Left kidney (tissue), 1 donor: ENCODE measurements at regions not wholly inside any gene's neighbourhood (a gene's known extent, or its start where the extent isn't known, plus 50 kb on each side); places are given as distances from the start of the nearest gene placed in this dataset.

Experiments
- DNase-seq: peaks from one replicate; pipeline ENCODE4 v3.0.0-alpha.2; 2013

DNA sequence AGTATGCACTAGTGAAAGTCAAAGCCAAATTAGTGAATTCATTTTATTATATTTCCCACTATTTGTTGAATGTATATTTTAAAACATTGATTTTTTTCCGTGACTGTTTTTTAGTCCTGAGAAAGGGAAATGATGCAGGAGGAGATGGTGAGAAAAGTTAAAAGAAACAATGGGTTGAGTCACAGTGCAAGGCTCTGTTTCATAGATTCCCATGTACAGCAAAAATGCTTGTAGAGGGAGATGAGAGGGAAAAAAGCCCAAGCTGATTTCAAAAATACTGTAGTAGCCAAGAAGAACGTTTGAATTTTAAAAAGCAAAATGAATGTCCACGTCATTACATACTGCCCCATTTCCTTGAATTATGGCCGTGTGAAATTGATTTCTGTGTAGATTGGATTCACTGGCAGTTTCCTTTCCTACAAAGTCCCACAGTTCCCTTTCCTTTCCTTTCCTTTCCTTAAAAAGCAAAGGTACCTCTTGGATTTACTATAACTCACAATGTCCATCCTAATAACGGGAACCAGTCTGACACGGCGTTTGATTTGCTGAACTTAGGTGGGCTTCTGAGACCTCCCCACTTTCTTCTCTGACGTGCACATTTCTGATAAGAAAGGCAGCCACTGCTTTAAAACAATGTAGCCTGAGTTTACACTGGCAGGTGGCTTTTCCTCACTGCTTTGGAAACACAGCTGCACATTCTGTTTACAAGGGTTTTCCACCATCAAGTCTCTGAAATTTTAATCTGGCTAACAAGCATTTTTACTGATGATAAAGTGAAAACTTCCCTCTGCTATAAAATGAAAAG is 63.7 kb downstream of the SPCS3 start:
- no peak for DNase-seq

DNA sequence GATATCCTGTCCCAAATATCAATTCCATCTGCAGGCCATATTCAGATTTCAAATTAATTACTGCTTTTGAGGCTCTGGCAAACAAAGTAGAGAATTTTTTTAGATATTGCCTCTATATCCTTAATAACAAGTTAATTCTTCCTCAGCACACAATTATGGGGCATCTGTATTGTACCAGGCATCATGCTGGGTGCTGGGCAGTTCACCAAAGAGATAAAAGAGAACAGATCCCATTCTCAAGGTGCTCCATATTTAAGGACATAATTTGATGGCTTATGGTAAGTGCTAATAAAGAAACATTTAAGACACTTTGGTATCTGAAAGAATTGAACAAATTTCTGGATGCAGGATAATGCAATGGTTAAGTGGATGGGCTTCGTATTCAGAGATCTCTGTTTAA is 65.8 kb downstream of the SPCS3 start:
- DNase-seq: no peak

- no peak for DNase-seq
Measured at GRCh38 chr4:176387571-176387970, 67.8 kb downstream of the SPCS3 start.

GRCh38 chr4:176393306-176394013 is 73.7 kb downstream of the SPCS3 start:
- DNase-seq: peak; percentile 21

- no peak for DNase-seq
Measured at GRCh38 chr4:176400816-176401461, 81.2 kb downstream of the SPCS3 start.

- no peak for DNase-seq
Measured at GRCh38 chr4:176404621-176405020, 84.9 kb downstream of the SPCS3 start.

DNA sequence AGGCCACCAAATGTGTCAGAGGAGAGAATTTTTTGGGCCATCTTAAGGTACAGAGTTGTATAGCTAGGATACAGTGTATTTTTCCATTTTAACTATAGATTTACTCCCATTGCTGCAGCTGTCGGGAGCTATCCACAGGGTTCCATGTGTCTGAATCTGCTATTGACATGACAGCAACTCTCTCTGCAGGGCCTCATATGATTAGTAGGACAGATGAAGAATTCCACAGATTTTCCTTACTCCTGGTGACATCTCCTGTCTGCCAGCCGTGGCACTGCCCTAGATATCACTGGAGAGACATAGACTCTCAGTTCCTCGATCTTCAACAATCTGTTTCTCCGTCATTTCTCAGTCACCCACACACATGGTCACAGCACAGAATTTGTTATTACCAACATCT is 86.5 kb downstream of the SPCS3 start:
- no peak for DNase-seq

GRCh38 chr4:176406736-176407135 is 87.0 kb downstream of the SPCS3 start:
- DNase-seq: no peak

DNA sequence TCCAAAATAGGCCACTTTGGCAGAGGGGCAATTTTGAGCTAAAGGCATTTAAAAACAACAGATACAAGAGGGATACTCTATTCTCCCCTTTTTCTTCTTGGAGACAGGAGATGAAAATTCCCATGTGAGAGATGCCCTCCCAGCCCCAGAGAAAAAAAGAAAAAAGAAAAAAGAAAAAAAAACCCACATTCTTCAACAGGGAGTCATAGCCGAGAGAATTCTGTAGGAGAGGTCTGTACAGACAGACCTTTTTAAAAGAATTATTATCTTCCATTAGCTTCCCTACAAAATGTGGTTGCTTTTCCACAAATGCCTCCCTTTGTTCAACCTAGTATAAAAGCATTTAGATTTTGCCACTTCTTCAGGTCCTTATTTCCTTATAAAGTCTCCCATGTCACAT is 89.9 kb downstream of the SPCS3 start:
- DNase-seq: no peak

DNA sequence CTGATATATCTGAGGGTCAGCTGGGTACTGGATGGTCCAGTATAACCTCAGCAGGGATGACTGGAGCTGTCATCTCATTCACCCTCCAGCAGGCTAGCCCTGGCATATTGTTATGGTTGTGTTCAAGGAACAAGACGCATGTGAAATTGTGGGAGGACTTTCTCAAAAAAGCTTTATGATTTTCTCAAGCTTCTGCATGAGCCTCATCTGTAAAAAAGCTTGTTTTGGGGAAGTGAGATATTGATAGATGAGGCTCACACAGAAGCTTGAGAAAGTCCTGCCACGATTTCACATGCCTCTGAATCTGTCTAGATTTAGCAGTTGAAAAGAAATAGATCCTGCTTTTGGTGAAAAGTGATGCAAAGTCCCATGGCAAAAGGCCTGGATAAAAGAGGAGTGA is 93.4 kb downstream of the SPCS3 start:
- no peak for DNase-seq

DNA sequence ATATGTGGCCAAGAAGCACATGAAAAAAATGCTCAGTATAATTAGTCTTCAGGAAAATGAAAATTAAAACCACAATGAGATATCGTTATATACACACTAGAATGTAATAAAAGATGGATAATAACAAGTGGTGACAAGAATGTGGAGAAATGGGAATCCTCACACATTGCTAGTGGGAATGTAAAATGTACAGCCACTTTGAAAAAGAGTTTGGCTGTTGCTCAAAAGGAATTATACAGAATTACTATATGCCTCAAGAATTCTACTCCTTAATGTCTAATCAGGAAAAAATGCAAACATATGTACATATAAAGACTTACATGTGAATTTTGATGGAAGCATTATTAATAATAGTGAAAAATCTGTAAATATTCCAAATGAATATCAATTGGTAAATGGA is 102.2 kb downstream of the SPCS3 start:
- DNase-seq: no peak

DNA sequence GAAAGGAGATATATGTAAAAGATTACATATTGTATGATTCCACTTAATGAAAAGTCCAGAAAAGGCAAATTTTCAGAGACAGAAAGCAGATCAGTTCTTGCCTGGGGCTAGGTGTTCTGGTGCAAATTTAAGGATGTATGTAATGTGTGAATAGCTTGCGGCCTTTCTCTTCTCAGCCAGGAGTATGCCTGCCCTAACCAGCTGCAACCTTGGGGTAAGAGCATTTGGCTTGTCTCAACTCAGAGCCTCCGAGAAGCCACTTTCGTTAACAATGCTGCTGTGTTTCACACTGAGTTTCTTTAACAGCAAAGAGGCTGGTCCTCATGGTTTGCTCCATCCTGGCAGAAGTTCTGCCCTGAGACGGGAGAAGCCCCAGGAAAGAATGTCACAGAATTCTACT is 102.7 kb downstream of the SPCS3 start:
- DNase-seq: no peak

GRCh38 chr4:176425035-176425434 is 105.3 kb downstream of the SPCS3 start:
- DNase-seq: no peak

DNA sequence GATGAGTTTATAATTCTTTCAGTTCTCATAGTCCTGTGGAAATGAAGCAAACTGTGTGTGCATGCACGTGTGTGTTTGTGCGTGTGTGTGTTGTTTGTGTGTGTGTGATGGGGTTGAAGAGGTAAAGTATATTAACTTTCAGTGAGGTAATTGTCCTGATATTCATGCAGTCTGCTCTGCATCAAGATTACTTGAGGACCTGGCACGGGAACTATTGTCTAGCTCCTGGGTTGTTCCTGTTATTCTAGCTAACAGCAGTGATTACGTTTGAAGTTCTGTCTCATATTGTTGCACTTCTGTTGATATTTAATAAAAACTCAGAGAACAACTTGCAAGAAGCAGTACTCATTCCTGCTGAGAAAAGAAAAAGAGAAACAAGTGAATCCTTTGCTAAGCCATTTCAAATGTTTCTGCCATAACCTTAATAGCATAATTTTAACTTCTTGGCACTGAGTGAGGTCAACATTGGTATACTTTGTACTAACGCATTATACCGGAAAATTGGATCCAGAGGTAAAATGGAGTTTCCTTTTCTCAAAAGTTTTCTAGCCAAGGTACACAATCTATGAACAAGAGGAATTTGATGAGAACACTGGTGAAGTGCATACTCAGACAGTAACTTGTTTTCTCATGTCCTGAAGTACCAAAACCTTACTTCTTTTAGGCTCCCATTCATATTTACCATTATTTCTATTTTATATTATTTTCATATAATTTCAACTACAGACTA is 113.2 kb downstream of the SPCS3 start:
- DNase-seq: no peak

DNA sequence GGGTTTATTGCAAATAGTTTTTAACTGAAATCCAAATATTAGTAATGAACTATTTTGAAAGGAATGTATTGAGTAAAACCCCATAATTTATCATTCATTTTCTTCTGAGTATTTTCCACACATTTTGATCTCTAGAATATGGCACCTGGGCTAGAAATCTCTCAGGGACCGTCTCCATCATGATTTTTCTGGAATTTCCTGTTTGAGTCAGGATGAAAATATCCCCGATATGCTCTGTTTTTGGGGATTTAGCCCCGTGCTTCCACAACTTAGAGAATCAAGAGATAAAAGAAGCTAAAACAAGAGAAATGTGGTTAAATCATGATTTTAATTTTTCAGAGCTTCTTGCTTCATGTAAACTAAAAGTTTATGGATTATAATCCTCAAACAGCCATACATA is 114.2 kb downstream of the SPCS3 start:
- DNase-seq: no peak

- no peak for DNase-seq
Measured at GRCh38 chr4:176435901-176436292, 116.1 kb downstream of the SPCS3 start.

- no peak for DNase-seq
Measured at GRCh38 chr4:176436293-176436973, 116.7 kb downstream of the SPCS3 start.

DNA sequence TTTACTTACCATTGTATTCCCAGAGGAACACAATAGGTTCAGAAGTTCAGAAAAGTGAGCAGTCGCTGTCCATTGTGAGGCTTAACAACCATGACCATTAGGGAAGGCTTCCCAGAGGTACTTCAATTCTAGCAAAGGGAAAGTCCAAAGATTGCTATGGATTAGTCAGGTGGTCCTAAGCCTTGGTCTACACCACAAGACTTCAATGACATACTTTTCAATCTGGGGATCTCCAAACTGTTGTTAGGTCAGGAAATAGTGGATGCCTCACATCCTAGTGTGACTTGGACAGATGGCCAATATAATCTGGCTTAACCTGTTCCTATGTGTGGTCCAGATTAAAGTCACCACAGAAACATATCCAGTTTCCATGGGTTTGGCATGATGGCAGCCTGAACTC is 118.0 kb downstream of the SPCS3 start:
- no peak for DNase-seq

DNA sequence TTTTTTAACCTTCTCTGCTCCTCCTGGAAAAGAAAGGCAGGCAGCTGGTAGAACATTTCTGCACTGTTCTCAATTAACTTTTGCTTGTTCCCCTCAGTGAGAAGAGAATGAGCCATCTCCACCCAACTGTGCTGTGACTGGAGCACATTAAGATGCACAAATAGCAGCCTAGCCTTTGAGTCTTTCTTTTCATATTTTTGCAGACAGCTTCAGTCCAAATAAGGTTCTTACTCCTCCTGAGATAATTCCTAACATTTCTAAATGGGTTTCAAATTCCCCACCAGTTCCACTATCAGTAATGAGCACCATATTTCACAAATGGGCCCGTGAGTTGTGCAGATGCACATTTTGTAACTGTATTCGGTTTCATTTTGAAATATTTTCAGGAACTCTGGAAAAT is 118.6 kb downstream of the SPCS3 start:
- no peak for DNase-seq

DNA sequence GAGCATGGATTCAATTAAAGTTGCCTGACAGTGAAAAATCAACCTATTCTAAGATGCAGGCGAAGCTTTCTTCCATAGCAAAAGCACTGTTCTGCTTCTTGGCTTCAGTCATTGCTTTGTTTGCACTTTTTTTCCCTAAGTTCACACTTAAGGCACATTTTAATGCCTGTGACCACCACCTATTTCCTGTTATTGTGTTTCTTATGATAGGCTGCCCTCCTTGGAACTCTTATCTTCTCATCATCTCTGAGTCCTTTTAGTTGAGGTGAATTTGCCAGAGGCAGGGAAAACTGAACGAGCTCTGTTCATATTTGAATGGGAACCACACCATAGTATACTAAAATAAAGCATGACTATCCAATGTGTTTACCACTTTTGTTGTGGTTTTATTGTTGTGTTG is 119.8 kb downstream of the SPCS3 start:
- no peak for DNase-seq

- DNase-seq: no peak
Measured at GRCh38 chr4:176440698-176441097, 120.9 kb downstream of the SPCS3 start.

- no peak for DNase-seq
Measured at GRCh38 chr4:176441594-176441993, 121.8 kb downstream of the SPCS3 start.
